IMR-90 (cell line): ENCODE measurements at regions not wholly inside any gene's neighbourhood (a gene's known extent, or its start where the extent isn't known, plus 50 kb on each side); places are given as distances from the start of the nearest gene placed in this dataset.

Experiments
- ATAC-seq: fragments of 200-7000 bp; cut with Tn5 transposase; 2 replicates; pipeline ENCODE4 v1.9.1; 2020; ENCODE audit warnings: low read depth, mild to moderate bottlenecking, moderate library complexity
- BruUV-seq: library from RNA; stranded (reverse); fragments of 400-500 nt; replicated peaks from 2 replicates; lab custom pipeline; 2021; lab: Mats Ljungman, UMichigan
- CTCF ChIA-PET: fragments of 300-600 bp; formaldehyde crosslinking; extraction: SDS; loops from one replicate; lab custom pipeline; 2021; ENCODE audit warnings: antibody characterized with exemption; lab: Yijun Ruan, JAX
- POLR2A ChIA-PET: fragments of 300-600 bp; sonication (Branson Sonifier 250); formaldehyde crosslinking; loops from one replicate; lab custom pipeline; 2022; ENCODE audit warnings: antibody characterized with exemption; ENCODE audit not compliant: unreplicated experiment; lab: Charles Lee
- DNase-seq: peaks from one replicate; pipeline ENCODE4 v3.0.0; 2013
- H2AFZ ChIP-seq: replicated peaks from 2 replicates; pipeline ENCODE3; 2013; ENCODE audit warnings: low read length, mild to moderate bottlenecking; ENCODE audit not compliant: poor library complexity
- H2AK5ac ChIP-seq: 2 replicates; pipeline ENCODE4 v1.6.1; 2013; ENCODE audit warnings: low read depth, low read length, inconsistent platforms
- H2AK9ac ChIP-seq: replicated peaks from 2 replicates; pipeline ENCODE3; 2013; ENCODE audit warnings: mild to moderate bottlenecking, low read depth, low read length, moderate library complexity; ENCODE audit not compliant: poor library complexity
- H2BK120ac ChIP-seq: 2 replicates; pipeline ENCODE4 v1.6.1; 2013; ENCODE audit warnings: low read depth, low read length, inconsistent platforms
- H2BK15ac ChIP-seq: 3 replicates; pipeline ENCODE4 v1.6.1; 2013; ENCODE audit warnings: low read depth, low read length, inconsistent platforms
- H2BK20ac ChIP-seq: 2 replicates; pipeline ENCODE4 v1.6.1; 2013; ENCODE audit warnings: low read depth, mild to moderate bottlenecking, inconsistent platforms, low read length, moderate library complexity
- H2BK5ac ChIP-seq: 2 replicates; pipeline ENCODE4 v1.6.1; 2013; ENCODE audit warnings: mild to moderate bottlenecking, low read depth, low read length, inconsistent platforms; ENCODE audit not compliant: poor library complexity, severe bottlenecking
- H3K14ac ChIP-seq: replicated peaks from 2 replicates; pipeline ENCODE4 v1.6.1; 2013; ENCODE audit warnings: low read depth, low read length, inconsistent platforms
- H3K18ac ChIP-seq: 2 replicates; pipeline ENCODE4 v1.6.1; 2013; ENCODE audit warnings: low read depth, low read length, control low read depth
- H3K23ac ChIP-seq: 2 replicates; pipeline ENCODE4 v1.6.1; 2013; ENCODE audit warnings: low read depth, low read length, inconsistent platforms
- H3K27ac ChIP-seq: 2 replicates; pipeline ENCODE4 v1.5.1; 2013; ENCODE audit warnings: mild to moderate bottlenecking, control low read depth, low read length; ENCODE audit not compliant: insufficient read depth
- H3K27me3 ChIP-seq: 2 replicates; pipeline ENCODE4 v1.6.1; 2013; ENCODE audit warnings: low read length; ENCODE audit not compliant: control insufficient read depth, insufficient read depth
- H3K36me3 ChIP-seq: 2 replicates; pipeline ENCODE4 v1.6.1; 2013; ENCODE audit warnings: low read length, mixed read lengths; ENCODE audit not compliant: control insufficient read depth, insufficient read depth
- H3K4ac ChIP-seq: 2 replicates; pipeline ENCODE4 v1.6.1; 2013; ENCODE audit warnings: low read depth, low read length, inconsistent platforms
- H3K4me1 ChIP-seq: 2 replicates; pipeline ENCODE4 v1.6.1; 2013; ENCODE audit warnings: low read length, mixed read lengths; ENCODE audit not compliant: control insufficient read depth, insufficient read depth
- H3K4me2 ChIP-seq: 2 replicates; pipeline ENCODE4 v1.6.1; 2013; ENCODE audit warnings: low read depth, mild to moderate bottlenecking, control low read depth, low read length, moderate library complexity
- H3K4me3 ChIP-seq: 2 replicates; pipeline ENCODE4 v1.5.1; 2013; ENCODE audit warnings: low read depth, mild to moderate bottlenecking, control low read depth, low read length, moderate library complexity; ENCODE audit not compliant: insufficient read depth
- H3K56ac ChIP-seq: 2 replicates; pipeline ENCODE4 v1.6.1; 2013; ENCODE audit warnings: low read length, inconsistent platforms; ENCODE audit not compliant: insufficient read depth; ENCODE audit errors: extremely low read depth
- H3K79me1 ChIP-seq, 2 experiments: 2 replicates each; pipeline ENCODE4 v1.6.1; 2013; ENCODE audit warnings: low read length in 2 of 2, inconsistent platforms in 1 of 2, low read depth in 1 of 2
- H3K9ac ChIP-seq: 2 replicates; pipeline ENCODE4 v1.6.1; 2013; ENCODE audit warnings: low read depth, low read length, control low read depth
- H3K9me1 ChIP-seq: 2 replicates; pipeline ENCODE4 v1.6.1; 2013; ENCODE audit warnings: low read length, inconsistent platforms; ENCODE audit not compliant: insufficient read depth
- H3K9me3 ChIP-seq: 2 replicates; pipeline ENCODE4 v1.6.1; 2013; ENCODE audit warnings: low read length; ENCODE audit not compliant: control insufficient read depth, insufficient read depth
- H4K20me1 ChIP-seq: 2 replicates; pipeline ENCODE4 v1.6.1; 2013; ENCODE audit warnings: low read length, inconsistent platforms; ENCODE audit not compliant: insufficient read depth
- H4K5ac ChIP-seq: 2 replicates; pipeline ENCODE4 v1.6.1; 2013; ENCODE audit warnings: mild to moderate bottlenecking, low read depth, low read length, control low read depth
- H4K8ac ChIP-seq, 2 experiments: 2 replicates each; pipeline ENCODE4 v1.6.1; 2013; ENCODE audit warnings: low read depth in 2 of 2, low read length in 2 of 2, control low read depth in 1 of 2, inconsistent platforms in 1 of 2
- H4K91ac ChIP-seq: 2 replicates; pipeline ENCODE4 v1.6.1; 2013; ENCODE audit warnings: low read depth, low read length, inconsistent platforms; ENCODE audit not compliant: insufficient read depth
- CEBPB ChIP-seq: IDR thresholded peaks from 2 replicates; pipeline ENCODE4 v1.6.1; 2012; ENCODE audit warnings: low read depth, low read length, improper control_type of control experiment
- CTCF ChIP-seq: conservative IDR thresholded peaks from 2 replicates; pipeline ENCODE4 v1.5.1; 2012; ENCODE audit warnings: mild to moderate bottlenecking, low read depth, low read length, improper control_type of control experiment
- ELK1 ChIP-seq: fragments of 150-350 bp; IDR thresholded peaks from 2 replicates; pipeline ENCODE4 v1.6.1; 2016; ENCODE audit warnings: low read depth, mild to moderate bottlenecking, low read length, moderate library complexity, borderline replicate concordance
- MAFK ChIP-seq: IDR thresholded peaks from 2 replicates; pipeline ENCODE4 v1.6.1; 2012; ENCODE audit warnings: low read depth, low read length, improper control_type of control experiment
- MAZ ChIP-seq: IDR thresholded peaks from 2 replicates; pipeline ENCODE4 v1.6.1; 2012; ENCODE audit warnings: low read depth, mild to moderate bottlenecking, low read length, improper control_type of control experiment, moderate library complexity, borderline replicate concordance
- MXI1 ChIP-seq: IDR thresholded peaks from 2 replicates; pipeline ENCODE4 v1.6.1; 2012; ENCODE audit warnings: low read depth, mild to moderate bottlenecking, low read length, moderate library complexity, borderline replicate concordance
- NFE2L2 ChIP-seq: fragments of 150-350 bp; IDR thresholded peaks from 2 replicates; pipeline ENCODE4 v1.6.1; 2016; ENCODE audit warnings: low read depth, mild to moderate bottlenecking, low read length
- RCOR1 ChIP-seq: IDR thresholded peaks from 2 replicates; pipeline ENCODE4 v1.6.1; 2012; ENCODE audit warnings: mild to moderate bottlenecking, low read length, improper control_type of control experiment; ENCODE audit not compliant: insufficient replicate concordance
- RFX5 ChIP-seq: IDR thresholded peaks from 2 replicates; pipeline ENCODE4 v1.8.0; 2012; ENCODE audit warnings: low read depth, mild to moderate bottlenecking, low read length, moderate library complexity
- SMC3 ChIP-seq: fragments of 150-350 bp; IDR thresholded peaks from 2 replicates; pipeline ENCODE4 v1.6.1; 2016; ENCODE audit warnings: low read depth, mild to moderate bottlenecking, antibody characterized with exemption, low read length, moderate library complexity
- USF2 ChIP-seq: fragments of 150-350 bp; IDR thresholded peaks from 2 replicates; pipeline ENCODE4 v1.6.1; 2017; ENCODE audit warnings: mild to moderate bottlenecking, antibody characterized with exemption, low read length, low read depth
- WGBS, 2 experiments: methylation state at CpG; one replicate each; pipeline versions ENCODE4 v1.1.5 to v1.1.7; 2013; ENCODE audit warnings: missing lambda C conversion rate in 2 of 2; ENCODE audit not compliant: insufficient read length in 1 of 2; ENCODE audit errors: extremely low coverage in 2 of 2; 5-methylcytosine and 5-hydroxymethylcytosine counted together
- dilution Hi-C: fragments of 300-500 bp; cut with HindIII; formaldehyde crosslinking; loops from one replicate; pipeline ENCODE4 v1.14.3; 2018; ENCODE audit warnings: low sequenced_read_pairs; ENCODE audit not compliant: unreplicated experiment
- in situ Hi-C: fragments of 300-500 bp; cut with MboI; formaldehyde crosslinking; loops from 3 replicates; pipeline ENCODE4 v1.14.3; 2019; ENCODE audit warnings: low sequenced_read_pairs, inconsistent platforms, mixed read lengths
- intact Hi-C: fragments of 100-400 bp; cut with micrococcal nuclease; formaldehyde crosslinking; loops from 2 replicates; pipeline ENCODE4 v1.10.0; 2022

GRCh38 chr2:143881246-143881645, 638.7 kb downstream of the ZEB2 start:
- no TSS peak for BruUV-seq
- Histone ChIP-seq H3K9me1 (no peaks in the 10 kb centered on the region), H4K20me1 (no peaks in the 10 kb centered on the region), H3K23ac (no peak overlapping the region), H2AFZ (no peak overlapping the region), H3K56ac (no peak overlapping the region), H2AK5ac (no peak overlapping the region), H2AK9ac (no peak overlapping the region), H3K18ac (no peak overlapping the region), H4K8ac (no peak overlapping the region), H3K27me3 (no peaks in the 10 kb centered on the region), H3K4me1 (no peaks in the 10 kb centered on the region), H3K4me3 (no peak overlapping the region), H3K27ac (no peak overlapping the region), H4K91ac (no peak overlapping the region), H3K36me3 (no peaks in the 10 kb centered on the region), H3K4ac (no peak overlapping the region), H2BK20ac (no peak overlapping the region), H3K4me2 (no peak overlapping the region), H2BK120ac (no peak overlapping the region), H4K5ac (no peak overlapping the region), H3K9ac (no peak overlapping the region), H2BK5ac (no peak overlapping the region), H2BK15ac (no peak overlapping the region), H3K14ac (no peak overlapping the region), H3K79me1 (no peaks in the 10 kb centered on the region), H3K9me3 (no peaks in the 10 kb centered on the region)
- in situ Hi-C loops (no loop called here), intact Hi-C loops (no loop called here), dilution Hi-C loops (no loop called here)
- CTCF ChIA-PET: interaction anchor here (0.5 kb wide), 1 partner anchor 1686 kb away, joined by 3 read pairs; no protein-coding TSS in a partner anchor
- TF ChIP-seq MAZ (no peak), CEBPB (no peak), USF2 (no peak), ELK1 (no peak), CTCF (no peak), NFE2L2 (no peak), MAFK (no peak), RFX5 (no peak), RCOR1 (no peak), MXI1 (no peak), SMC3 (no peak)
- DNase-seq: no peak
- POLR2A ChIA-PET: no interaction called here
- no peak for ATAC-seq
- WGBS, 2 experiments: no CpG with 5 or more reads among the region's 2 CpGs
